ENCODE measurements at regions not wholly inside any gene's neighbourhood (a gene's known extent, or its start where the extent isn't known, plus 50 kb on each side); places are given as distances from the start of the nearest gene placed in this dataset.

GRCh38 chr5:6872441-6873160 is 159.4 kb downstream of the TENT4A start:
- DNase-seq = peak in 2 of 3 experiments; percentile 12 to 53

GRCh38 chr5:6873359-6873758 is 160.1 kb downstream of the TENT4A start:
- no peak for DNase-seq

GRCh38 chr5:6875376-6875775 is 162.1 kb downstream of the TENT4A start:
- peak in 2 of 3 experiments; percentile 40 to 61 for DNase-seq

- no peak for DNase-seq
Observed at GRCh38 chr5:6877986-6878828, 165.0 kb downstream of the TENT4A start.

- DNase-seq = no peak
Observed at GRCh38 chr5:6885581-6885980, 172.3 kb downstream of the TENT4A start.

GRCh38 chr5:6886866-6887265 is 173.6 kb downstream of the TENT4A start:
- DNase-seq = no peak

GRCh38 chr5:6889030-6889429 is 175.8 kb downstream of the TENT4A start:
- no peak for DNase-seq

- DNase-seq = no peak
Observed at GRCh38 chr5:6899221-6899620, 186.0 kb downstream of the TENT4A start.

GRCh38 chr5:6900247-6901227 is 187.3 kb downstream of the TENT4A start:
- DNase-seq = peak in 2 of 3 experiments; percentile 87 to 98

GRCh38 chr5:6902094-6902493 is 188.9 kb downstream of the TENT4A start:
- DNase-seq = no peak

GRCh38 chr5:6902597-6902996 is 189.4 kb downstream of the TENT4A start:
- peak in 1 of 3 experiments; percentile 19 for DNase-seq

GRCh38 chr5:6903934-6904333 is 190.7 kb downstream of the TENT4A start:
- DNase-seq = no peak

GRCh38 chr5:6904860-6905259 is 191.6 kb downstream of the TENT4A start:
- DNase-seq = no peak

- DNase-seq = no peak
Observed at GRCh38 chr5:6905423-6905822, 192.2 kb downstream of the TENT4A start.

GRCh38 chr5:6905883-6906282 is 192.7 kb downstream of the TENT4A start:
- DNase-seq = no peak

- peak in 2 of 3 experiments; percentile 11 to 17 for DNase-seq
Observed at GRCh38 chr5:6907320-6907918, 194.2 kb downstream of the TENT4A start.

- DNase-seq = no peak
Observed at GRCh38 chr5:6909901-6910300, 196.7 kb downstream of the TENT4A start.

GRCh38 chr5:6910950-6911349 is 197.7 kb downstream of the TENT4A start:
- DNase-seq = no peak

GRCh38 chr5:6914347-6914746 is 201.1 kb downstream of the TENT4A start:
- DNase-seq = no peak

GRCh38 chr5:6915574-6915973 is 202.3 kb downstream of the TENT4A start:
- no peak for DNase-seq

GRCh38 chr5:6918255-6918654 is 205.0 kb downstream of the TENT4A start:
- no peak for DNase-seq

GRCh38 chr5:6920628-6921256 is 207.5 kb downstream of the TENT4A start:
- no peak for DNase-seq
